Amniotic epithelial cell (primary cell): ENCODE measurements at regions not wholly inside any gene's neighbourhood (a gene's known extent, or its start where the extent isn't known, plus 50 kb on each side); places are given as distances from the start of the nearest gene placed in this dataset.

Source experiments
- DNase-seq: peaks from one replicate; pipeline ENCODE4 v3.0.0-alpha.2; 2010; ENCODE audit warnings: low read depth

GRCh38 chr6:22027040-22027725 lies 269.7 kb downstream of the PRL start:
- no peak for DNase-seq

DNA sequence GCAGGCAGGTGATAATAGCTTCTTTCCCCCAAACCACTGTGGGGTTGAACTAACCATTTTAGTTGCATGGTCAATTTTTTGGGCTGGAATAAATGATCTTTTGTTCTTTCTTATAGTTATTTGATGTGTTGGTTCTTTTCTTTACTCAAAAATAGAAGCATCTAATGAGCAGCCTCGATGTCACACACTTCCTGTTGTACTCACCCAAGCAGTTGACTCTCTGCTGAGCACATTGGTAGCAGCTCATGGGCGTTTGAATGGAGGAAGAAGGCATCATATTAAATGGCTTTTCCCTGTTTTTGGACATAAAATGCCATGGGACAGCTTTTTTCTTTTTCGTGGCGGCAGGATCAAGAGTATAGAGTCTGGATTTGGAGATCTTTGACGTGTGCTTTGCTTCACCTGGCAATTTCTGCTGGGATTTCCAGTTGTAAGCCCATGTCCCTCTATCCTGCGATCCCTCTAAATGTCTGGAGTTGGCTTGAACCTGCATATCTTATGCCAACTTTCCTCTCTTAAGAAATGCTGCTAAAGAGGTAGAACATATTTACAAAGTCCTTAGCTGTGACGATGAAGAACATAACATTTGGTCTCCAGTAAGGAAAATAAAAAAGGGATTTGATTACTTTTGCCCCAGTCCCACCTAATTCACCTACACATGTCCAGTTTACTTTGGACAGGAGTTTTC lies 268.3 kb downstream of the PRL start:
- no peak for DNase-seq

- no peak for DNase-seq
Observed at GRCh38 chr6:22029171-22029570, 267.7 kb downstream of the PRL start.

DNA sequence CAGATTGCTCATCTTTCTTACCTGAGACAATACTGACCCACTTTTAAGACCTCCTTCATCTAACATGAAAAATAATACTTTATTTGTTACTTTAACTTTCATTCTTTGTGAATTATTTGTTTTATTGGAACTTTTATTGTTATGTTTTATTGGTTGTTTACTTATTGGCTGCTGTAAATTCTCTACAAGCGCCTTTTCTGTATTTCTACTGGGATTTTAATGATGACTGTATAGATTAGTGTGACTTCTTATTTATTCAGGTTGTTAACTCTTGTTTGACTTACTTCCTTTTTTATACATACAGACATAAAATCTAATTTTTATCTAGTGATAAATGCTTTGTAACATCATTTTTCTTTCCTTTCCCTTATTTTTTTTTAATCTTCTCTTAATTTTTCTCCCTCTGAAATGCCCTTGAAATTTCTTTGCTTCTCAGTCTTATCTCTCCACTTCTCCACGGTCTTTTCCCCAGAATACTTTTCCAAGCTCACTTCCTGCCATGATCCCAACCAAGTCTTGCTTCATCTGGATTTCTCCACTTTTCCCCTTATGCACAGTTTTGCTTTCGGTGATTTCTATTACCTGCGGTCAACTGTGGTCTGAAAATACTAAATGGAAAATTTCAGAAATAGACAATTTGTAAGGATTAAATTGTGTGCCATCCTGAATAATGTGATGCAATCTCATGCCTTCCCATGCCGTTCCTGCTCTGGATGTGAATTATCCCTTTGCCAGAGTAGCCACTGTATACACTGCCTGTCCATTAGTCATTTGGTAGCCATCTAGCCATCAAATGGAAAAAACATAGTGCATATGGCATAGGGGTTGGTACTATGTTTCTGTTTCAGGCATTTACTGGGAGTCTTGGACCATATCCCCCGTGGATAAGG lies 265.9 kb downstream of the PRL start:
- DNase-seq, result peak; percentile 16

- DNase-seq, result no peak
Observed at GRCh38 chr6:22035690-22036089, 261.1 kb downstream of the PRL start.

GRCh38 chr6:22036275-22036674 lies 260.6 kb downstream of the PRL start:
- peak; percentile 70 for DNase-seq

- DNase-seq, result no peak
Observed at GRCh38 chr6:22036699-22037098, 260.1 kb downstream of the PRL start.

GRCh38 chr6:22041797-22042480 lies 254.9 kb downstream of the PRL start:
- DNase-seq, result peak; percentile 62

DNA sequence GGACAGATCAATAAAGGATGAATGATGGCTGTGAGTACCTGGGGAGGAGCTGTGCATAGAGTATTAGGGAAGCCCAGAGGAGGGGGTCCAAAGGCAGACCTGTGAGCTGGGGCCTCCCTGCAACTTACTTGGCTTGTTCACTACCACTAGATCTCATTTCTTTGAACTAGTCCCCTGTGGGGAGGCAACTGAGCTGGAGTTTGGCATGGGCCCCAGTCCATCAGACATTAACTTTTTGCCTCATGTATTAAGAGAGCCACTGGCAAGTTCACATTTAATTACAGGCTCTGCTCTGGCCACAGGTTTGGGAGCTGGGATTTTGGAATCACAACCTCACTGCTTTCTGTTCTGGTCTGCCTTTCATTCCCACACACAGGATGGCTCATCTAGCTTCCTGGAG lies 254.1 kb downstream of the PRL start:
- DNase-seq, result no peak

GRCh38 chr6:22043284-22043962 lies 253.4 kb downstream of the PRL start:
- peak; percentile 73 for DNase-seq

DNA sequence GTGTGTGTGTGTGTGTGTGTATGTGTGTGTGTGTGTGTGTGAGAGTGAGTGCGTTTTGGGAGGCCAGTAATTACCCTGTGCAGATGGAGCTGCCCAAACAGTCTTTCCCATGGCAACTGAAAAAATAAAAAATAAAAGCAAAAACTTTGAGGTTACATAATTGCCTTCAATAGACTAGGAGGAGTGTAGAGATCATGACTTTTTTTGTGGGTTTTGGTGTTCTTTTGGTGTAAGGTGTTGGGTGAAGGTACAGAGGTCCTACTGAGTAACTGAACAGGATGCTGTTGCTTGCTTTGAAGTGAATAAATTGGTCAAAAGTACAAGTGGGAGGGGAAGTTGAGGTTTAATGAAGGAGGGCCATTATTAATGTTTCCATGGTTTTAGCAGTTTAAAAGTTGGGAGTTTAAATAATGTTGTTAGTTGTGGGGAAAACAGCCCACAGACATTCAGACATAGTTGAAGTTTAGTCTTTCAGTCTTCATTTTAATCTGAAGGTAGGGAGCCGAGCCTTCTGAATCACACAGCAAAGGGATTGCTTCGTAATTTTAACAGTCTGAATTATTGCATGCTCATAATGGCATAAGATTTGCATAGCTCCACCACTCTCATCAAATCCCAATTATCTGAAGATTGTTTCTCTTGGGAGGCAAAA lies 251.4 kb downstream of the PRL start:
- DNase-seq, result no peak

DNA sequence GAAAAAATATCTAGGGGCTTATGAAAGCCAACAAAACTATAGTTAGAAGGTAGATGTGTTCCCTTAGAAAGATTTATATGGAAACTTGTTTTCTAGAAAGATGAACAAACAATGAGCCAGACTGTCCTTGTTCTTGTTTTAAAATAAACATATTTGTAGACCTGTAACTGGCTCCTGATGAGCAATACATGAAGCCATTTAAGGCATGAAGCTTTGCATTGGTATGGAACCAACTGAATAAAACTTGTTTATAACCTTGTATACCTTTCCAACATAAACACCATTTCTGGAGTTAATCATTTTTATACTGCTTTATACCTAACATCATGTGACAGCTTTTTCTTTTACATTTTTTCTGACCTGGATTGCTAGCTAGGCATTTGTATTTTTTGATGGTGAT lies 247.8 kb downstream of the PRL start:
- DNase-seq, result peak; percentile 34

DNA sequence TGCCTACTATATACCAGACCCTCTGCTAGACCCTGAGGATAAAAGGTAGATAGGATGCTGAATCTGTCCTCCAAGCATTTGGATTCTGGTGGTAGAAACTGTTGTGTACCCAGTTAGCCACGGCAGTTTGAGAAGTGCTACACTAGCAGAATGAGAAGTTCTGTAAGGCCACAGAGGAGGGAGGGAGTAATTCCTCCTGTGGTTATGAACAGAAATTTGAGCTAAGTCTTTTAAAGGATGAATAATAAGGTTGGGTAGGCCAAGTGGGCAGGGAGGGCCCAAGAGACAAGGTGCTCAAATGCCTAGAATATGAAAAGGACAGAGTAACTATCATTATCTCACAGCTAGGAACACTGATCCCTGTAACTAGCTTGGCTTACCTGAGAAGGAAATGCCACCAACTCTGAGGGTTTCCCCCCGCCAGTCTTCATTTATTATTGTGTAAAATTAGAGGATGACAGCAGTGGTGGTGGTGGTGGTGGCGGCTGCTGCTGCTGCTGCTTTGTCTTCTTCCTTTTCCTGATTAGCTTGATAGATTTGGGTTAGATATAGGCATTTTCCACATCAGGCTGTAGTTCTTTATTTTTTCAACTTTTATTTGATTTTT lies 243.3 kb downstream of the PRL start:
- DNase-seq, result no peak

DNA sequence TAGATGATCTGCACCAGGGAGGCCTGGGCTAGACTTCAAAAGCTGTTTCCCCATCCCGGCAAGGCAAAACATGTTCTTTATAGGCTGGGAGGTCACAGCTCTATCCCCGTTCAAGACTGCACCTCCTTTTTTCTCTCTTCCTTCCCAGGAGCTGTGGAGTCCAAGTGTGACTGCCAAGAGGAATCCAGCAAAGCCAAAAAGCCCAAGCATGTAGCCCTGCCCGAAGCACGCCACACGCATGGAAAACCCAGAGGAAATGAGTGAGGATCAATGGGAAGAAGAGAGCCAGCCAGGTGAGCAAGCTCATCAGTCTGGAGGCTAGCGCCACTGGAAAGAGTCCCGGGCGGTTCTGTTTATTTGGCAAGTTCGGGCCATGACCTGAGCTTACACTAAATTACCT lies 240.4 kb downstream of the PRL start:
- DNase-seq, result no peak

GRCh38 chr6:22057962-22058361 lies 238.9 kb downstream of the PRL start:
- DNase-seq, result no peak

DNA sequence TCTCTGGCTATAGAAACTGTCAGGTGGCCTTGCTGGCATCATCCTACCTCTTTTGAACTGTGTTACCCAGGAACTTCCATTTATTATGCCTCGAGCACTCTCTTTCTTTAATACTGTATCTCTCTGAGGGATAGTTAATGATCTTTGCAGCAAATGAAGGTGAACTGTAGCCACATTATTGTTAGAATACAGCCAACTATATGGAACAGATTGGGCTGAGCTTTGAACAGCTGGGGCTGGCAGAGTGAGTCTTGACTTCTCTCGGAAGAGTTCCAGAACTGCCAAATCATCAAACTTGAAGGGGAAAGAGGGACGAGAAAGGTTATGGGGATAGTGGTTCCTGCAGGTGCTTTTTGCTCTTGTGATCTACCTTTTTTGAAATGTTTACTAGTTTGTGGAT lies 237.7 kb downstream of the PRL start:
- DNase-seq, result no peak

DNA sequence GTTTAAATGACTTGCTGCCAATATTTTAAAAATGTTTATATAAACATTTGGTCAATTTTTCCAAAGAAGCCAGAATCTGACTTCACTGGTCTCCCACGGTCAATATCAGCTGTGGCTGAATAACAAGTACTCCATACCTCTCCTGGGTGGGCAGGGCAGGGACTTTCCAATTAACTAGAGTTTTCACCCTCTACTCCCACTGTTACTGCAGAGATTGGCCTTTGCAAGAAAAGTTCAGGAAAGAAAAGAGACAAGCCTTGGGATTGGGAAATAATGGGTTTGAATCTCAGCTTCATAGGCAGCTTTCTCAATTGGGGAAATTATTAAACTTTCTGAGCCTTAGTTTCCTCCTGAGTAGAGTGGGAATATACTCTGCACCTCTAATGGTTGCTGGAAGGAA lies 236.9 kb downstream of the PRL start:
- no peak for DNase-seq

DNA sequence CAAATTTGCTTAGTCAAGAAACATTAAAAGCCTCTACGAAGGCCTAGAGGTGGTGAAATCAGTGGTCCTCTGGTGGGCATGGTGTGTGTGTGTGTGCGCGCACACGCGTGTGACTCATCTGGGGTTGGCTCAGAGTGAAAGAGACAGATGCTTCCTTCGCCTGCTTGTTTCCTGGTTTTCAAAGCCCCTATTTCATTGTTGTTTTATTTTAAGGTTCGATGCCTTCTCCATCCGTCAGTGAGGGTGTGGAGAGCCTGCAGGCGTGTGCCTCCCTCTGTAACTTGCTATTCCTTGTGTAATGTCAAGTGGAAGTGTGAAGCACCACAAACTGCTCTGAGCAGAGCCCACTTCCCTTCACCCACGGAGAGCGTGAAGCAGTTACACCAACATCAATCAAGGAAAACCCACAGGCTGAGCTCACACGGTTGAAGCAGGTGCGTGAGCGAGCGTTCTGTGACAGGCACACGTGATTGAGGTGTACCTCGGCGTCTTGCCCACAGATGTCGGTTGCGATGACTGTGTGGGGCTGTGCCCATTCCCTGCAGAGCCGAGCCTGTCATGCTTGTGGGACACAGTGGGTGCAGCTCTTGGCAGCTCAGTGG lies 233.9 kb downstream of the PRL start:
- DNase-seq, result no peak

DNA sequence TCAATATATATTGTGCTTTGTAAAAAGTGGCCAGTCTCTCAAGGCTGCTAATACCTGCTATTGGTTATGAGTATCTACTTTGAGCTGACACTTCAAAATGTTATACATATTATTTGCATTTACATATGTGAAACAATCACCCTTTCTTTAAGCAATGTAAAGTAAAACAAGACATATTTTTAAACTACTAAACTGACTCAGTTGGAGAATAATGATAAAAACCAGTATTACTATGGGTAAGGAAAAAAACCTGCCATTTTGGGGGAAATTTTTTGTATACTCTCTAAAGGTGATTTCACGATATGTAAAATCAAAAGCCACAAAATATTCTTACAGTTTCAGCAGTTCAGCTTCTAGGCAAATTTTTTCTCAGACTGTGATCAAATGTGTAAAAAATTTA lies 232.3 kb downstream of the PRL start:
- no peak for DNase-seq

DNA sequence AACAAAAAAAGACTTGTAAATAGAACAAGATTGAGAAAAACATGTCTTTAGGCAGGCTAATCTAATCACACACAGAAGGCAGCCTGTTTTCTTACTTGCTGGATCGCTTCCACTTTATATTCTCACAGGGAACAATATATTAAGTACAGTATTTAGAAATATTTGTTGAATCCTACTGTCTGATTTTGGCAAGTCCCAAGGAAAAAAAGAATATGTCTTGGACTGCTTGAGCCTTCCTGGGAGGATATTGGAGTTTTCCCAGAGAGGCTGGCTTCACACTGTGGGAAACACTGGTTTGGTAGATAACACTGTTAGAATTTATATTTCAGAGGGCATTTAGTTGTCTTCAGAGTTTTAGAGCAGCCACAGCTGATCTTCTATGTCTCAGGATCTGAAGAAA lies 229.7 kb downstream of the PRL start:
- no peak for DNase-seq
